ENCODE measurements at regions not wholly inside any gene's neighbourhood (a gene's known extent, or its start where the extent isn't known, plus 50 kb on each side); places are given as distances from the start of the nearest gene placed in this dataset.

DNA sequence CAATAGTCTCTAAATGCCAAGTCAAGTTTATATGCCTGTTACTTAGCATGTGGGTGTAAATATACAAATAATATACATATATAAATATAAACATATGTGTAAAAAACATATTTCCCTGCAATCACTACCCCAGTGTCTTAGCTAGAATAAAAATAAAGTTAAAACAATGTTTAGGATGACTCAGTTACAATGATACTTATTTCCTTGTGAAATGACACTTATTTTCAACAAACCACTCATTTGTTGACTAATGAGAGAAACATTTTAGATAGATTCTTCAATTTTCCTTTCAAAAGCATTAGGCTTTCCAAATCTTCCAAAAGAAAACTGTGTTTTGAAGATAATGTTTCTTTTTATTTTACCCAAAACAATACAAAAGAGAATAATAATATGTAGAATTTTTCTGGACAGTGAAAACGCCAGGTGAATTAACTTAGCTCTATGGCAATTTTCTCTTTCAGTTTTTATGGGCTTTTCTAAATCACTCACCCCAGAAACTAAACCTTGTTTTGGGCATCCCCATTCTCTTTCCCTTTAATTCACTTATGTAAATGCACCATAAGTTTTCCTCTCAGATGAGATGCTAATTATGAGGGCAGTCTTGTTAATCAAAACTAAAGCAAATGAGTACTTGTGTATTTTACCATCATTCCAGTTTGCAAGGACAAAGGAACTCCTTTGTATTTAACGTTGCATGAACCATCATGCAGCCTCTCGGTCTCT, 465.9 kb downstream of the BCAT1 start:
- no peak for DNase-seq (ENCODE audit: low read depth)
- TF ChIP-seq, protein P1, sequence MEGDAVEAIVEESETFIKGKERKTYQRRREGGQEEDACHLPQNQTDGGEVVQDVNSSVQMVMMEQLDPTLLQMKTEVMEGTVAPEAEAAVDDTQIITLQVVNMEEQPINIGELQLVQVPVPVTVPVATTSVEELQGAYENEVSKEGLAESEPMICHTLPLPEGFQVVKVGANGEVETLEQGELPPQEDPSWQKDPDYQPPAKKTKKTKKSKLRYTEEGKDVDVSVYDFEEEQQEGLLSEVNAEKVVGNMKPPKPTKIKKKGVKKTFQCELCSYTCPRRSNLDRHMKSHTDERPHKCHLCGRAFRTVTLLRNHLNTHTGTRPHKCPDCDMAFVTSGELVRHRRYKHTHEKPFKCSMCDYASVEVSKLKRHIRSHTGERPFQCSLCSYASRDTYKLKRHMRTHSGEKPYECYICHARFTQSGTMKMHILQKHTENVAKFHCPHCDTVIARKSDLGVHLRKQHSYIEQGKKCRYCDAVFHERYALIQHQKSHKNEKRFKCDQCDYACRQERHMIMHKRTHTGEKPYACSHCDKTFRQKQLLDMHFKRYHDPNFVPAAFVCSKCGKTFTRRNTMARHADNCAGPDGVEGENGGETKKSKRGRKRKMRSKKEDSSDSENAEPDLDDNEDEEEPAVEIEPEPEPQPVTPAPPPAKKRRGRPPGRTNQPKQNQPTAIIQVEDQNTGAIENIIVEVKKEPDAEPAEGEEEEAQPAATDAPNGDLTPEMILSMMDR (conservative IDR thresholded peaks at IDR 0.05; ENCODE audit: low read length) = no peak
- H3K4me3 ChIP-seq (ENCODE audit: low read length) = no peak overlapping the region

DNA sequence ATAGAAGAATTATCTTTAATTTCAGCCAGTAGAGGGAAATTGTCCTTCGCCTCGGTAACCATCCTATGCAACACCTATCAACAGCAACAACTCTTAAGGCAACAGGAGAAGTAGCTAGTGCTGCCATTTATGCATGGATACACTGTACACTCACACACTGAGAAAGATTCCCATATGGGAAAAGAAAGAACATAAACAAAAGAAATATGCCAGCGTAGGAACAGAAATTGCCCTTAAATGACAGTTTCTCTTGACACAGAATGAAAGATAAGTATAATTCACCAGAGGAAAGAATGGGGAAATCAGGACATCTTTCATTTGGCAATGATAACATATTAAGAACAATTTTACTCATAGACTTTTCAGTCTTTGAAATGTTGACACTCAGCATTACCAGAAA, 466.9 kb downstream of the BCAT1 start:
- TF ChIP-seq, protein P1 (conservative IDR thresholded peaks at IDR 0.05; ENCODE audit: low read length) = no peak
- H3K4me3 ChIP-seq (ENCODE audit: low read length) = no peak overlapping the region
- no peak for DNase-seq (ENCODE audit: low read depth)

DNA sequence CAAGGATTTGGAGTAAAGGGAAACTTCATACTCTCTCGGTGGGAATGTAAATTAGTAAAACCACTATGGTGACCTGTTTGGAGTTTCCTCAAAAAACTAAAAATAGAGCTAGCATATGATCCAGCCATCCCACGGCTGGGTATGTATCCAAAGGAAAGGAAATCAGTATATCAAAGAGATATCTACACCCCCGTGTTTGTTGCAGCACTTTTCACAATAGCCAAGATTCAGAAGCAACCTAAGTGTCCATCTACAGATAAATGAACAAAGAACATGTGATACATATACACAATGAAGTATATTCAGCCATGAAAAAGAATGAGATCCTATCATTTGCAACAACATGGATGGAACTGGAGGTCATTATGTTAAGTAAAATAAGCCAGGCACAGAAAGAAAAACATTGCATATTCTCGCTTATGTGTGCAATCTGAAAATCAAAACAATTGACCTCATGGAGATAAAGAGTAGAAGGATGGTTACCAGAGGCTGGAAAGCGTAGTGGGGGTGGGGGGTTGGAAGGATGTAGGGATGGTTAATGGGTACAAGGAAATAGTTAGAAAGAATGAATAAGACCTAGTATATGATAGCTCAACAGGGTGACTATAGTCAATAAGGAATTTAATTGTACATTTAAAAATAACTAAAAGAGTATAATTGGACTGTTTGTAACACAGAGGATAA, 468.0 kb downstream of the BCAT1 start:
- H3K4me3 ChIP-seq (ENCODE audit: low read length) = no peak overlapping the region
- TF ChIP-seq, protein P1 (conservative IDR thresholded peaks at IDR 0.05; ENCODE audit: low read length) = no peak
- DNase-seq (ENCODE audit: low read depth) = no peak

DNA sequence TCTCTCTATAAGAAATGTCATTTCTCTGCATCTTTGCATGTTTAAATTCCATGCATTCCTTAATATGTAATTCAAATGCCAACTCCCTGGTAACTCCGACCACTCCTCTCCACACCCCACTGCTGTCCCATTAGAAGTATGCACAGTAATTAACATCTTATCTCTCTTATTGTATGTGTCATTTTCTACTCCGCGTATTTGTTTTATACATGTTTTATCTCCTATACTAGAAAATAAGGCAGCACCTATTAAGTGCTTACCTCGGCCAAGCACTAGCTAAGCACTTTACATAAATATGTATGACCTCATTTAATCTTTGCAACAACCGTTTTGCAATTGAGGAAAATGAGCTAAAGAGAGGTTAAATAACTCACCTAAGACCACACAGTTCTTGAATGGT, 469.8 kb downstream of the BCAT1 start:
- DNase-seq (ENCODE audit: low read depth) = no peak
- TF ChIP-seq, protein P1 (conservative IDR thresholded peaks at IDR 0.05; ENCODE audit: low read length) = no peak
- no peak overlapping the region for H3K4me3 ChIP-seq (ENCODE audit: low read length)

DNA sequence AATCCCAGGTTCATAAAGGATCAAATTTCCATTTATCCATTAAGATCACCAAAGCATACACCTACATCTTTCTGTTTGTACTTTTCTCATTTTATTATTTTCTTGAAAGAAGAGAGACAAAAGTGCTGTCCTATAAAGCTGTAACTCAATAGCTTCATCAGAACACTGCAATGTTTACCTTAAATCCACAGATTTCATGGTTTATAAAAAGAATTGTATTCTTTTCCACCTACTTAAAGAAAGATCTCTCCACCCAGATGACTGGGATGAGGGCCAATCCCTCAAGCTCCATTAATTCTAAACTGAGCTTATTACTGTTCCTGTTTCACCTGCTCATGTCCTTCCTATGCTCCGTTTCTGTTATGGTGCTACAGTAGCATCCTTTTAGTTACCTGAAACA, 470.6 kb downstream of the BCAT1 start:
- TF ChIP-seq, protein P1 (conservative IDR thresholded peaks at IDR 0.05; ENCODE audit: low read length) = no peak
- no peak for DNase-seq (ENCODE audit: low read depth)
- no peak overlapping the region for H3K4me3 ChIP-seq (ENCODE audit: low read length)

DNA sequence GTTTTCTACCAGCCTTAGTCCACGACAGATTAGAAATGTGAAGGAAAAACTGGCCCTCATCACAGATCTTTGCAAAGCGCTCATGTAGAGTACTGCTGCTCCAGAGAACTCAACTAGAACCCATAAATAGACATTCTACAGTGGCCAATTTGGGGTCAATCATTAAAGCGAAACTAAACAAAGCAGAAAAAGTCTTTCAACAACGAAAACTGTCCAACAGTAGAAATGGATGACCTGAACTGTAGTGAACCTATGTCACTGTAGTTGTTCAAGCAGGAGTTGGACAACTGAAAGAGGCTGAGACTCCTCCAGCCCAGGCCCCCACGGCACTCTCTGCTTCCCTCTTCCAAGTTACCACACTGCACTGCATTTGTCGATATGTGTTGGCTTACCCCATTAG, 472.6 kb downstream of the BCAT1 start:
- H3K4me3 ChIP-seq (ENCODE audit: low read length) = no peak overlapping the region
- DNase-seq (ENCODE audit: low read depth) = no peak
- TF ChIP-seq, protein P1 (conservative IDR thresholded peaks at IDR 0.05; ENCODE audit: low read length) = no peak

DNA sequence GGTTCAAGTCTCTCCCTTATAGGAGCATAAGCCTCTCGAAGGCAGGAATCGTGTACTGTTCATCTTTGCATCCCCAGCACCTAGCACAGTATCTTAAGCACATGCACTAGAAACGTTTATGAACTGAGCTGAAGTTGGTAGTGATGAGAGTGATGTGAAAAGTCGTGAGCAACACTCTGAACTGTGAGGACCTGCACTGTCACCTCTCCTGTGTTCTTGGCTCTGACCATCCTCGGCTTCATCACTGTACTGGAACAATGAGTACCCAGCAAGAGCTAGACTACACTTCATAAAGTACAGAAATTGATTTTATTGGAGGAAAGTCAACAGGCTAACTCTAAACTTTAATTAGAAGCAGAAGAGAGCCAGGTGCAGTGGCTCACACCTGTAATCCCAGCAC, 473.6 kb downstream of the BCAT1 start:
- DNase-seq (ENCODE audit: low read depth) = no peak
- TF ChIP-seq, protein P1 (conservative IDR thresholded peaks at IDR 0.05; ENCODE audit: low read length) = no peak
- no peak overlapping the region for H3K4me3 ChIP-seq (ENCODE audit: low read length)

All from AG10803 (cell line).